LNCAP (cell line): ENCODE measurements at regions not wholly inside any gene's neighbourhood (a gene's known extent, or its start where the extent isn't known, plus 50 kb on each side); places are given as distances from the start of the nearest gene placed in this dataset.

Experiments used
- TF ChIP-seq, protein P1 (sequence below): fragments of 450-650 bp; IDR thresholded peaks from 2 replicates; pipeline ENCODE4 v1.5.1; 2017; ENCODE audit warnings: mild to moderate bottlenecking

DNA sequence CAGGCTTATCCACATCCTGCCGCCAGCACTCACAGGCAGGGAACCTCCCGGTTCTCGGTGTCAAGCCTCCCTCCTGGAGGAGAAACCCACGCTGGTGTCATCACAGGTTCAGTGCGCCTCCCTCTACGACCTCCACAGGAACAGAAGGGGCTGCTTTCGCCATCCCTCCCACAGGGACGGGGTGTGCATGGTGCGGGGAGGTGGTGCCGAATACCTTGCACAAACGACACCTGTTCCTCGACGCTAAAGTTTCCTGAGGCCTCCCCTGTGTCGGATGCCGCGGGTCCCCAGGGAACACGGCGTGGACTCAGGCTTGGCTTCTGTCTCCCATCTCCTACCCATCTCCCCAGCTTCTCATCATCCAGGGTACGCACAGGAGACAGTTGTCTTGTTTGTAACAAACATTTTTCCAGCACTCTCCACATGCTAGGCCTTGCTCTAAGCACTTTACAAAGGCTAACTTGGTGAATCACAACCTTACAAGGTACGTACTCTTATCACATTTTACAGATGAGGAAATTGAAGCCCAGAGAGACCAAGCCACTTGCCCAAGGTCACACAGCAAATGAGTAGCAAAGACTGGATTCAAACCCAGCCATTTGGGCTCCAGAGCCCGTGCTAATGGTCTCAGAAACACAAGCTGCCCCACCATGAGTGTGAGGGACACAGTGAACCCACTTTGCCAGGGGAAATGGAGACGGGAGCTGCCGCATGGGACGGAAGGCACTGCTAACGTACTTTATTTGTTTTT is 271.6 kb downstream of the C16orf95 start:
- TF ChIP-seq, protein P1, sequence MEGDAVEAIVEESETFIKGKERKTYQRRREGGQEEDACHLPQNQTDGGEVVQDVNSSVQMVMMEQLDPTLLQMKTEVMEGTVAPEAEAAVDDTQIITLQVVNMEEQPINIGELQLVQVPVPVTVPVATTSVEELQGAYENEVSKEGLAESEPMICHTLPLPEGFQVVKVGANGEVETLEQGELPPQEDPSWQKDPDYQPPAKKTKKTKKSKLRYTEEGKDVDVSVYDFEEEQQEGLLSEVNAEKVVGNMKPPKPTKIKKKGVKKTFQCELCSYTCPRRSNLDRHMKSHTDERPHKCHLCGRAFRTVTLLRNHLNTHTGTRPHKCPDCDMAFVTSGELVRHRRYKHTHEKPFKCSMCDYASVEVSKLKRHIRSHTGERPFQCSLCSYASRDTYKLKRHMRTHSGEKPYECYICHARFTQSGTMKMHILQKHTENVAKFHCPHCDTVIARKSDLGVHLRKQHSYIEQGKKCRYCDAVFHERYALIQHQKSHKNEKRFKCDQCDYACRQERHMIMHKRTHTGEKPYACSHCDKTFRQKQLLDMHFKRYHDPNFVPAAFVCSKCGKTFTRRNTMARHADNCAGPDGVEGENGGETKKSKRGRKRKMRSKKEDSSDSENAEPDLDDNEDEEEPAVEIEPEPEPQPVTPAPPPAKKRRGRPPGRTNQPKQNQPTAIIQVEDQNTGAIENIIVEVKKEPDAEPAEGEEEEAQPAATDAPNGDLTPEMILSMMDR = no peak

DNA sequence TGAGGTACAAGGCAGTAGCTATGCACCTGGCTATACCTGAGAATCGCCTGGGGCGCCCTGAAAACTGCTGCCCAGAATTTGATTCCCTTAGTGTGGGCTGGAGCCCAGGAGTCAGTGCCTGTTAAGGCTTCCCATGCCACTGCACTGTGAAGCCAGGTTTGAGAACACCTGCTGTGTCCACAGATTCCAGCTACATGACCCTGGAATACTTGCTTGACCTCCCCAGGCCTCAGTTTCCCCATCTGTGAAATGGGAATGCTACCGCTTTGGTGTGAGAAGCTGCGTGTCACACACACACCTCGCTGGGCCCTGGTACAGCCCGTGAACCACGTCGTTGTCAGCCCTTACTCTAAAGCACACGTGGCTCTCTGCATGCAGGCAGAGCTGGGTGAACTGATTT is 271.0 kb downstream of the C16orf95 start:
- TF ChIP-seq, protein P1 = no peak

DNA sequence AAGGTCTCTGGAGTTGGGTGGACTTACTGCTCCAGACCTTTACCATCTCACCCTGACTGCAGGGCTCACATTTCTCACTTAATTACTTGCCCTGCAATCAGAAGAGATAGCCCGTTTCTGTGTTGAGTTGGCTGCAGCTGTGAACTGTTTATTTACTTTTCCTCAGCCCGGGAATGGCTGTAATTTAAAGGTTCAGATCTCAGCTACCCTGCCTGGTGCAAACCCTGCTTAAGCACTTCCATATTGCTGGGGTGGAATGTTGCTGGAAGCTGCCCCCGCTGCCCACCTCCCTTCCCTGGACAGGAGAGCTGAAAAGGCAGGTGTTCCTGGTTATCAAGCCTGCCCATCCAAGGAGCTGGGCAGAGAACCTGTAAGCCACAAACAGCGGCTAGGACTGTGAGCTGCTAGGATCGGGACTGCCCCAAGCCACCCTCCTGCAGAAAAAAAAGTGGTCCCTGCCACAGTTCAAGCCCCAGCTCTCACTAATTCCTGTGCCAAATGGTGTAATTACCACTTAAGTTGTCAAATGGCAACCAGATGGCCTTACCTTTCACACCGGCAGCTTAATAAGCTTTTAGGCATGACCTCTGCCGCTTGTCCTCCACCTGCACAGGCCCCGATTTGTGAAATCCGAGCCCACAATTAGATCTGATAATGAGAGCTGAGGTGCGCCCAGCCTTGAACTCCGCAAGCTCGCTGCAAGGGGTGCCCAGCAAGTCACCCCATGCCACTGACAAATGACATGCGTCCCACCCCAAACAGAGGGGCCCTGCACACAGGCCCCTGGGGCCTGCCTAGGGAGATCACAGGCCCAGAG is 269.8 kb downstream of the C16orf95 start:
- TF ChIP-seq, protein P1 = no peak

DNA sequence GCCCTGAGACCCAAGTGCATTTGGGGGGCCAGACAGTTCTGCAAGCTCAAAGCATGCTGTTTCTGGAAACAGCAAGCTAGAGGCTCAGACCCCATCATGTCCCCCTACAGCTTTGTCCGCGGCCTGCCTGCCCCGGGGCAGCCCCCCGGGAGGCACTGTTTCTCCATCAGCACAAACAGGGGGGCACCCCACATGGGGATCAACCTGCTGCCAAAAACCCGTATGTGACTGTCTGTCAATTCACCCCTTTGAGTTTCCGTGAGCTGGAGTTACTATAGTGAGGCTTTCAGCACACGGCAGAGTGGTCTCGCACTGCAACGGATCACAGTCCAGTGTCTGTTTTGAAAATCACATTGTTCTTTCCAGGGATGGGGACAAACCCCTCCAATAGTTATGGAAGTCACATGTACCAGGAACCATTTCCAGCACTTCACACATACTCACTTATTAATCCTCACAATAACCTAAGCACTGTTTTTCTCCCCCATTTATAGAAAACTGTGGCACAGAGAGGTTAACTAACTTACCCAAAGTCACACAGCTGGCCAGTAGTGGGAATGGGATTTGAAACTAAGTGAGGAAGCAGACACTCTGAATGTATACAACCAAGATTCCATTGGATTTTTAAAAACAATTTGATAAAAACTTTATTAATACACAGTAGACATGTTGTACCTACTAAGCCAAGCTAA is 269.0 kb downstream of the C16orf95 start:
- TF ChIP-seq, protein P1 = no peak

DNA sequence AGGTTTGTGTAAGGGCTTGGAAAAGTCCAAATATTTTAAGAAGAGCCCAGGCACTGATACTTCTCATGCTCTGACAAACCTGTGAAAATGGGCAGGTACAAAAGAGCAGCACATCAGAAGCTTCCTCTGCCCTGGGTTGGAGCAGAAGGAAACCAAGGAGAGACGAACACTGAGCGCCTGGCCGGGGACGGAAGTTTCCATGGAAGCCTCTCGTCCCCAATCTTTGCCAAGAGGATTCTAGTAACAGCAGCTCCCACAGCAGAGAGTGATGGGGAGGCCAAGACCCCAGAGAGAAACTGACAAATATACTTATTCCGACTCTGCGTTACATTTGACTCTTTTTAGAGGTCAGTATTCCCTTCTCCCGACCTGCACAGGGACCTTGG is 268.5 kb downstream of the C16orf95 start:
- TF ChIP-seq, protein P1 = no peak

DNA sequence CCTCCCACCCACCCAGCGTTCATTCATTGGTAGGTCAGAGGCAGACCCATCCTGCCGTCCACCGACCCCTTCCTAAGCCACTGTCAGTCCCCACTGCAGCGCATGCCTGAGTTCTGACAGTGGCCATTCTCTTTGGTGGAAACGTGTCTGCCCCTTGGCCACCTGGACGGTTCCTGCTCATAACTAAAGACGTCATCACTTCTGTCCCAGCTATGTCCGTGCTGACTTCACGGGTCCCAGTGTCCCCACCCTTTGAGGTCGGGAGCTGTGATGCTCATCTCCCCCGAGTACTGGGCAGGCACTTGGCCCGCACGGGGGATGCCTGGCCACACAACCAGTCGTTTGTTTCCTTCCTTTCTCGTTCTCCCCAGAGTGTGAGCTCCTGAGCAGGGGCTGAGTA is 267.1 kb downstream of the C16orf95 start:
- TF ChIP-seq, protein P1 = no peak

DNA sequence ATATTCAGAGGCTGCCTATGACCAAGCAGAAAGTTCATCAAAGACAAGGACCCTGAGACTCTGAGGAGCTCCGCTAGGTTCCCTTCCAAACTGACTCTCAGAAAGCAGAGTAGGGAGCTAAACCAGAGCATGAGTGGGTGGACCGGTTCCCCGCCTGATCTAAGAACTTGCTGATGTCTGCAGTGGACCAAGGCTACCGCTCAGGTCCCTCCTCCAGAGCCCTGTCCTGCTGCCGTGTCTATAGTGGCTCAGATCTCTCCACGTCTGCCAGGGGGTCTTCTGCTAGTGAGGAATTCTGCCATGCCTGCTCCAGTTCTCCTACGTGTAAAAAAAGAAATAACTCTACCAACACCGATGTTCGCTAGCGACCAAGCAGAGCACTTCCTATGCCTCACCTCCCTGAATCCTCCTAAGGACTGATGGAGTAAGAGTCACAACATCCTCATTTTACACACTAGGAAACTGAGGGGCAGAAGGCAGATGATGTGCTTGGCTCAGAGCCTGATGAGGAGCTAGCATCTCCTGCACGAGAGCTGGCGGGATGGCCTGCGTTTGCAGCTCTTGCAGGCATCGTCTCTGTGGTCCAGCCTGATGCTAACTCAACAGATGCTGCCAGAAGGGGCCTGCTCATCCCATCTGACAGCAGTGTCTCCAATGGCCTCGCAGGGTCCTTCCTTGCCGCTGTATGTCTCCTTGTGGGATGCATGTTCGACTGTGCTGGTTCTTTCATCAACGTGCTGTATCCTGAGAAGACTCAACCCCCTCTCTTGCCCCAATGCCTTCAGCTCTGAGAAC is 265.5 kb downstream of the C16orf95 start:
- TF ChIP-seq, protein P1 = no peak
